K562 (cell line): ENCODE measurements at regions not wholly inside any gene's neighbourhood (a gene's known extent, or its start where the extent isn't known, plus 50 kb on each side); places are given as distances from the start of the nearest gene placed in this dataset.

Experiments
- ATF3 ChIP-seq, 2 experiments: fragments of 450-650 bp in 1 of 2; sonication (generic) in 1 of 2; formaldehyde crosslinking in 1 of 2; IDR thresholded peaks in 1 of 2; conservative IDR thresholded peaks in 1 of 2; 2 replicates each; pipeline versions ENCODE4 v1.6.1 to v1.8.1; 2016 to 2023; ENCODE audit warnings: mild to moderate bottlenecking in 2 of 2, moderate library complexity in 2 of 2, inconsistent platforms in 1 of 2, missing genetic modification reagents in 1 of 2
- BRF2 ChIP-seq: IDR thresholded peaks from 3 replicates; pipeline ENCODE4 v1.6.1; 2011; ENCODE audit warnings: borderline replicate concordance, mild to moderate bottlenecking; ENCODE audit not compliant: insufficient read length, insufficient read depth
- CBX3 ChIP-seq, 2 experiments: IDR thresholded peaks; 1 replicate in 1 of 2; 2 replicates in 1 of 2; pipeline ENCODE4 v1.6.1; 2012; ENCODE audit warnings: inconsistent platforms in 2 of 2, low read length in 2 of 2, borderline replicate concordance in 1 of 2, control low read depth in 1 of 2
- CTCF ChIP-seq, 3 experiments: IDR thresholded peaks in 2 of 3; conservative IDR thresholded peaks in 1 of 3; 2 replicates each; pipeline ENCODE4 v1.5.1; 2011 to 2012; ENCODE audit warnings: low read length in 3 of 3, mild to moderate bottlenecking in 3 of 3, control low read depth in 2 of 3, improper control_type of control experiment in 1 of 3, inconsistent platforms in 1 of 3, low read depth in 1 of 3, mixed read lengths in 1 of 3, moderate library complexity in 1 of 3; ENCODE audit not compliant: insufficient read depth in 2 of 3
- GABPA ChIP-seq: fragments of 200-800 bp; sonication (Bioruptor generic); conservative IDR thresholded peaks from 2 replicates; pipeline ENCODE4 v1.6.1; 2016; ENCODE audit warnings: low read depth, missing genetic modification characterization, missing compliant biosample characterization
- ILK ChIP-seq: fragments of 450-650 bp; IDR thresholded peaks from 2 replicates; pipeline ENCODE4 v1.6.1; 2016; ENCODE audit warnings: missing genetic modification characterization, low read depth, mild to moderate bottlenecking, missing compliant biosample characterization, moderate library complexity, borderline replicate concordance
- MAFK ChIP-seq: IDR thresholded peaks from 2 replicates; pipeline ENCODE4 v1.6.1; 2011; ENCODE audit warnings: low read length, improper control_type of control experiment
- MTA3 ChIP-seq: fragments of 450-650 bp; formaldehyde crosslinking; IDR thresholded peaks from 2 replicates; pipeline ENCODE4 v1.6.1; 2017; ENCODE audit warnings: mild to moderate bottlenecking, borderline replicate concordance
- MYNN ChIP-seq, 2 experiments: sonication (generic); formaldehyde crosslinking in 1 of 2; IDR thresholded peaks; 2 replicates each; pipeline versions ENCODE4 v1.5.0 to v1.6.1; 2016 to 2020; ENCODE audit warnings: antibody characterized with exemption in 1 of 2, missing genetic modification reagents in 1 of 2
- NCOA4 ChIP-seq: fragments of 450-650 bp; IDR thresholded peaks from 2 replicates; pipeline ENCODE4 v1.6.1; 2018; ENCODE audit warnings: mild to moderate bottlenecking; ENCODE audit not compliant: partially characterized antibody
- POLR2AphosphoS5 ChIP-seq: IDR thresholded peaks from 2 replicates; pipeline ENCODE4 v1.6.1; 2011; ENCODE audit warnings: mild to moderate bottlenecking, low read depth, low read length, moderate library complexity; ENCODE audit not compliant: control insufficient read depth, insufficient read depth
- TF ChIP-seq, protein P1 (sequence below): fragments of 450-650 bp; conservative IDR thresholded peaks from 2 replicates; pipeline ENCODE4 v1.6.1; 2016; ENCODE audit warnings: missing genetic modification characterization, low read depth, mild to moderate bottlenecking, missing compliant biosample characterization, moderate library complexity

GRCh38 chr22:48143856-48144255 lies 1381.4 kb downstream of the TBC1D22A start:
- TF ChIP-seq CBX3 (IDR thresholded peaks at IDR 0.05; ENCODE audit: borderline replicate concordance in 1 of 2, low read length in 2 of 2), result no peak
- TF ChIP-seq ILK, result no peak
- TF ChIP-seq CTCF (IDR thresholded peaks at IDR 0.05 in 2 of 3, conservative IDR thresholded peaks at IDR 0.05 in 1 of 3; ENCODE audit: insufficient read depth in 2 of 3, low read depth in 1 of 3, low read length in 3 of 3), result no peak
- TF ChIP-seq MYNN (IDR thresholded peaks at IDR 0.05), result no peak
- no peak for TF ChIP-seq MYNN (CRISPR knock-in tag; IDR thresholded peaks at IDR 0.05)
- no peak for TF ChIP-seq GABPA (tag)
- TF ChIP-seq, protein P1, sequence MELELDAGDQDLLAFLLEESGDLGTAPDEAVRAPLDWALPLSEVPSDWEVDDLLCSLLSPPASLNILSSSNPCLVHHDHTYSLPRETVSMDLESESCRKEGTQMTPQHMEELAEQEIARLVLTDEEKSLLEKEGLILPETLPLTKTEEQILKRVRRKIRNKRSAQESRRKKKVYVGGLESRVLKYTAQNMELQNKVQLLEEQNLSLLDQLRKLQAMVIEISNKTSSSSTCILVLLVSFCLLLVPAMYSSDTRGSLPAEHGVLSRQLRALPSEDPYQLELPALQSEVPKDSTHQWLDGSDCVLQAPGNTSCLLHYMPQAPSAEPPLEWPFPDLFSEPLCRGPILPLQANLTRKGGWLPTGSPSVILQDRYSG (tag), result no peak
- no peak for TF ChIP-seq POLR2AphosphoS5
- TF ChIP-seq BRF2, result no peak
- TF ChIP-seq MAFK, result no peak
- no peak for TF ChIP-seq MTA3
- no peak for TF ChIP-seq ATF3 (IDR thresholded peaks at IDR 0.05)
- TF ChIP-seq ATF3 (CRISPR knock-in tag; conservative IDR thresholded peaks at IDR 0.05), result no peak
- no peak for TF ChIP-seq NCOA4
